HCT116 (cell line): ENCODE measurements at regions not wholly inside any gene's neighbourhood (a gene's known extent, or its start where the extent isn't known, plus 50 kb on each side); places are given as distances from the start of the nearest gene placed in this dataset.

Source experiments
- CTCF ChIP-seq, 3 experiments: fragments of 200-600 bp in 1 of 3; sonication (generic) in 1 of 3; IDR thresholded peaks in 2 of 3; conservative IDR thresholded peaks in 1 of 3; 2 replicates each; pipeline ENCODE4 v1.5.1; 2012 to 2017; ENCODE audit warnings: low read depth in 2 of 3, low read length in 2 of 3, antibody characterized with exemption in 1 of 3, borderline replicate concordance in 1 of 3, control low read depth in 1 of 3, mild to moderate bottlenecking in 1 of 3, mixed read lengths in 1 of 3, mixed run types in 1 of 3, moderate library complexity in 1 of 3; ENCODE audit not compliant: insufficient read depth in 1 of 3
- REST ChIP-seq: IDR thresholded peaks from 2 replicates; pipeline ENCODE4 v1.6.1; 2012; ENCODE audit warnings: low read depth
- SIN3A ChIP-seq: IDR thresholded peaks from 2 replicates; pipeline ENCODE4 v1.6.1; 2012; ENCODE audit warnings: low read depth
- SP1 ChIP-seq: IDR thresholded peaks from 2 replicates; pipeline ENCODE4 v1.6.1; 2012; ENCODE audit warnings: low read depth

- no peak for TF ChIP-seq REST
- TF ChIP-seq CTCF (IDR thresholded peaks at IDR 0.05 in 2 of 3, conservative IDR thresholded peaks at IDR 0.05 in 1 of 3; ENCODE audit: borderline replicate concordance in 1 of 3, insufficient read depth in 1 of 3, low read depth in 2 of 3, low read length in 2 of 3), result no peak
- no peak for TF ChIP-seq SP1
- no peak for TF ChIP-seq SIN3A
Observed at GRCh38 chr9:99303177-99303576, 81.1 kb downstream of the SEC61B start.
